PFSK-1 (cell line): ENCODE measurements at regions not wholly inside any gene's neighbourhood (a gene's known extent, or its start where the extent isn't known, plus 50 kb on each side); places are given as distances from the start of the nearest gene placed in this dataset.

Source experiments
- FOXP2 ChIP-seq: optimal IDR thresholded peaks from 2 replicates; pipeline ENCODE3; 2011; ENCODE audit warnings: borderline replicate concordance, control low read depth, inconsistent platforms; ENCODE audit not compliant: insufficient read depth; ENCODE audit errors: extremely low read length, extremely low read depth
- POLR2AphosphoS5 ChIP-seq: IDR thresholded peaks from 2 replicates; pipeline ENCODE4 v1.6.1; 2012; ENCODE audit warnings: low read depth, mild to moderate bottlenecking, control low read depth, low read length, moderate library complexity
- SIN3A ChIP-seq: IDR thresholded peaks from 2 replicates; pipeline ENCODE4 v1.6.1; 2012; ENCODE audit warnings: mild to moderate bottlenecking, low read length, moderate library complexity, borderline replicate concordance; ENCODE audit not compliant: insufficient read depth
- TAF1 ChIP-seq: IDR thresholded peaks from 2 replicates; pipeline ENCODE4 v1.6.1; 2012; ENCODE audit warnings: low read length, control low read depth, borderline replicate concordance; ENCODE audit not compliant: insufficient read depth
- TF ChIP-seq, protein P1 (sequence below), 2 experiments: IDR thresholded peaks; 2 replicates each; pipeline versions ENCODE4 v1.6.1 to v1.8.0; 2011 to 2012; ENCODE audit warnings: low read depth in 2 of 2, low read length in 2 of 2, control low read depth in 1 of 2, inconsistent platforms in 1 of 2, mild to moderate bottlenecking in 1 of 2, moderate library complexity in 1 of 2; ENCODE audit not compliant: insufficient read depth in 1 of 2

DNA sequence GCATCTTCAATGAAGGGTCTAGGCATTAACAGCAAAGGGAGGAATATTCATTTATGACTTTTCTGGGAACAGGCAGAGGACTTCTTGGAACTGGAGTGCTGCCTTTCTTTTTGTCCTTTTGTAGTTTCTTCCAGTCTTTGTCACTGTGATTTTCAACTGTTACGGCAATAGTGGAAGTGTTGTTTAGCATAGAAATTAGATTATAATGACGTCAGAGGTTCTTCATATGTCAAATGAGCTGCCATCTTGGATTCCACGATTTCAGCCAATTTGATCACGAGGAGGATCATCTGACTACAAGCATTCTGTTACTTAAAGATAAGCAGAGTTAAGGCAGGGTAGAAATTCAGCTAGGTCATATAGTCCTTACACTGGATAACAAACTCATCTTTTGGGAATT is 239.0 kb downstream of the NEBL start:
- TF ChIP-seq POLR2AphosphoS5 = no peak
- TF ChIP-seq SIN3A = no peak
- no peak for TF ChIP-seq TAF1
- TF ChIP-seq, protein P1, sequence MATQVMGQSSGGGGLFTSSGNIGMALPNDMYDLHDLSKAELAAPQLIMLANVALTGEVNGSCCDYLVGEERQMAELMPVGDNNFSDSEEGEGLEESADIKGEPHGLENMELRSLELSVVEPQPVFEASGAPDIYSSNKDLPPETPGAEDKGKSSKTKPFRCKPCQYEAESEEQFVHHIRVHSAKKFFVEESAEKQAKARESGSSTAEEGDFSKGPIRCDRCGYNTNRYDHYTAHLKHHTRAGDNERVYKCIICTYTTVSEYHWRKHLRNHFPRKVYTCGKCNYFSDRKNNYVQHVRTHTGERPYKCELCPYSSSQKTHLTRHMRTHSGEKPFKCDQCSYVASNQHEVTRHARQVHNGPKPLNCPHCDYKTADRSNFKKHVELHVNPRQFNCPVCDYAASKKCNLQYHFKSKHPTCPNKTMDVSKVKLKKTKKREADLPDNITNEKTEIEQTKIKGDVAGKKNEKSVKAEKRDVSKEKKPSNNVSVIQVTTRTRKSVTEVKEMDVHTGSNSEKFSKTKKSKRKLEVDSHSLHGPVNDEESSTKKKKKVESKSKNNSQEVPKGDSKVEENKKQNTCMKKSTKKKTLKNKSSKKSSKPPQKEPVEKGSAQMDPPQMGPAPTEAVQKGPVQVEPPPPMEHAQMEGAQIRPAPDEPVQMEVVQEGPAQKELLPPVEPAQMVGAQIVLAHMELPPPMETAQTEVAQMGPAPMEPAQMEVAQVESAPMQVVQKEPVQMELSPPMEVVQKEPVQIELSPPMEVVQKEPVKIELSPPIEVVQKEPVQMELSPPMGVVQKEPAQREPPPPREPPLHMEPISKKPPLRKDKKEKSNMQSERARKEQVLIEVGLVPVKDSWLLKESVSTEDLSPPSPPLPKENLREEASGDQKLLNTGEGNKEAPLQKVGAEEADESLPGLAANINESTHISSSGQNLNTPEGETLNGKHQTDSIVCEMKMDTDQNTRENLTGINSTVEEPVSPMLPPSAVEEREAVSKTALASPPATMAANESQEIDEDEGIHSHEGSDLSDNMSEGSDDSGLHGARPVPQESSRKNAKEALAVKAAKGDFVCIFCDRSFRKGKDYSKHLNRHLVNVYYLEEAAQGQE (IDR thresholded peaks at IDR 0.05; ENCODE audit: insufficient read depth in 1 of 2, low read depth in 2 of 2, low read length in 2 of 2) = no peak
- no peak for TF ChIP-seq FOXP2
